Stimulated activated memory B cell treated with anti-CD40 and anti-IgM and Interleukin-4, amounts not matched to agents 10 μg/mL and 1 μg/mL and 100 μg/mL, for 72 hours (primary cell): ENCODE measurements at regions not wholly inside any gene's neighbourhood (a gene's known extent, or its start where the extent isn't known, plus 50 kb on each side); places are given as distances from the start of the nearest gene placed in this dataset.
"Not testable (repeated sequence)": the region's sequence is repeated elsewhere in the genome, so short reads cannot be mapped to it uniquely, and the experiment has no call there.

Source experiments
- ATAC-seq: fragments of 150-1000 bp; cut with Tn5 transposase; 2 replicates; pipeline ENCODE4 v1.10.0; 2021
- H3K27ac Mint-ChIP-seq: one replicate; pipeline ENCODE4 v1.8.0; 2022; ENCODE audit warnings: mild to moderate bottlenecking, mixed read lengths
- H3K27me3 Mint-ChIP-seq: one replicate; pipeline ENCODE4 v1.8.0; 2022; ENCODE audit warnings: mixed read lengths
- H3K36me3 Mint-ChIP-seq: one replicate; pipeline ENCODE4 v1.8.0; 2022; ENCODE audit warnings: mixed read lengths
- H3K4me1 Mint-ChIP-seq: one replicate; pipeline ENCODE4 v1.8.0; 2022; ENCODE audit warnings: mixed read lengths
- H3K4me3 Mint-ChIP-seq: one replicate; pipeline ENCODE4 v1.8.0; 2022; ENCODE audit warnings: mild to moderate bottlenecking, moderate library complexity, mixed read lengths
- H3K9me3 Mint-ChIP-seq: one replicate; pipeline ENCODE4 v1.8.0; 2022; ENCODE audit warnings: mixed read lengths

DNA sequence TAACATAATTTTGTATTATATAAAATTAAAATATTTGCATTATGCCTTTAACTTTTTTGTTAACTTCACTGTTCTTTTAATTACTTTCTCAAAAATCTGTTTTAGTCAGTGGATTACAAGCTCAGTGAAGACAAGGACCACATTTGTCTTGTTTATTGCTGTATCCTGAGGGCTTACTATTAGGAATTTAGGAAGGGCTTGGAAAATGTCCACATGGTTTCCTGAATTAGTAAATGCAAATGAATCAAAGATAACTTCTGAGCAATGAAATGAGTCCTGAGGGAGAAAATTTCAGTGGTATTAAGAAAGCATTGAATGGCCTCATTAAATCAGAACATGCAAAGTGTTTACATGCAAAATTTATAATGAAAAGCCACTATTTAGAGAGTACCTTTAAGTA is 1293.2 kb upstream of the GOT2 start:
- Mint-ChIP-seq H3K4me3 (no peak overlapping the region), H3K9me3 (no peaks in the 10 kb centered on the region), H3K27me3 (no peaks in the 10 kb centered on the region), H3K27ac (no peak overlapping the region), H3K36me3 (no peaks in the 10 kb centered on the region), H3K4me1 (no peaks in the 10 kb centered on the region)
- no peak for ATAC-seq

DNA sequence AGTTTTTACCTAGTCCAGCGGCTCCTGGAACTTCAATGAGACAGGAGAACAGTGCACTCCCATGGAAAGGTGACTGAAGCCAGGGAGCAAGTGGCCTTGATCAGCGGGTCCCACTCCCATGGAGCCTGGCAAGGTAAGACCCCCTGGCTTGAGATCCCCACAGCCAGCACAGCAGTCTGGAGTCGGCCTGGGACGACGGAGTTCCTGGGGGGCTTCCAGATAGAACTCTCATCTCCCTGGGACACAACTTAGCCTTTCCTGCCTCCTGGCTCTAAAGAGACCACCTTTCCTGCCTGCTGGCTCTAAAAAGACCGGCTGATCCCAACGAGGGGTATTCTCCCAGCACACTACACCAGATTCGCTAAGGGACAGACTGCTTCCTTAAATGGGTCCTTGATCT is 1279.0 kb upstream of the GOT2 start:
- Mint-ChIP-seq H3K36me3 (no peaks in the 10 kb centered on the region), H3K27ac (no peak overlapping the region), H3K4me3 (no peak overlapping the region), H3K27me3 (no peaks in the 10 kb centered on the region), H3K4me1 (no peaks in the 10 kb centered on the region), H3K9me3 (peaks cover 16% of the 10 kb centered on the region)
- ATAC-seq = no peak

DNA sequence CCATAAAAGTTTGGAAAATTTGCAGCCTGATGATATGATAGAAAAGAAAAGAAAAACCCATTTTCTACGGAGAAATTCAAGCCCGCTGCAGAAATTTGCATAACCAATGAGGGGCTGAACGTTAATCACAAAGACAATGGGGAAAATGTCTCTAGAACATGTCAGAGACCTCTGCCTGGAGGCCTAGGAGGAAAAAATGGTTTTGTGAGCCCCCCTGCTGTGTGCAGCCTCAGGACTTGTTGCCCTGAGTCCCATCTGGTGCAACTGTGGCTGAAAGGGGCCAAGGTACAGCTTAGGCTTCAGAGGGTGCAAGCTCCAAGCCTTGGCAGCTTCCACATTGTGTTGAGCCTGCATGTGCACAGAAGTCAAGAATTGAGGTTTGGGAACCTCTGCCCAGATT is 1267.4 kb upstream of the GOT2 start:
- no peak overlapping the region for H3K27ac Mint-ChIP-seq
- H3K27me3 Mint-ChIP-seq = no peaks in the 10 kb centered on the region
- H3K9me3 Mint-ChIP-seq = peaks cover 14% of the 10 kb centered on the region
- ATAC-seq = no peak
- no peaks in the 10 kb centered on the region for H3K36me3 Mint-ChIP-seq
- no peaks in the 10 kb centered on the region for H3K4me1 Mint-ChIP-seq
- H3K4me3 Mint-ChIP-seq = no peak overlapping the region

DNA sequence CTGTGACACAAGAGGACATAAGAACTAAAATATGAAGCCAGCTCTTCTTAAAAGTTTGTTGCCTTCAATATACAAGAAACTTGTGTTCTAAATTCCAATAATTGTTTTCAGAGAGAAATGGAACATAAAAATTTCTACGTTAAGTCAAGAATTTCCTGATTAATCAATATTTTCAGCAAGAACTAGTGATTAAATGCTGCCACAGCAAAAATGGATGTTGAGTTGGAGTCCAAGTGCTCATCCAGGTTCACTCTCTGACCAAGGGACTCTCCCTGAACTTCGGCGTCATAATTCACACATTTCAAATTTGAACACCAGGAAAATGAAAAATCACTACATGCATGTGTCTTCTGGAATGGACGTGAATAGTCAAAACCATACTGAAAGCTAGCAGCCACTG is 1263.6 kb upstream of the GOT2 start:
- Mint-ChIP-seq H3K4me3 (no peak overlapping the region), H3K9me3 (peaks cover 17% of the 10 kb centered on the region), H3K36me3 (no peaks in the 10 kb centered on the region), H3K27me3 (no peaks in the 10 kb centered on the region), H3K27ac (no peak overlapping the region), H3K4me1 (no peaks in the 10 kb centered on the region)
- ATAC-seq = no peak

DNA sequence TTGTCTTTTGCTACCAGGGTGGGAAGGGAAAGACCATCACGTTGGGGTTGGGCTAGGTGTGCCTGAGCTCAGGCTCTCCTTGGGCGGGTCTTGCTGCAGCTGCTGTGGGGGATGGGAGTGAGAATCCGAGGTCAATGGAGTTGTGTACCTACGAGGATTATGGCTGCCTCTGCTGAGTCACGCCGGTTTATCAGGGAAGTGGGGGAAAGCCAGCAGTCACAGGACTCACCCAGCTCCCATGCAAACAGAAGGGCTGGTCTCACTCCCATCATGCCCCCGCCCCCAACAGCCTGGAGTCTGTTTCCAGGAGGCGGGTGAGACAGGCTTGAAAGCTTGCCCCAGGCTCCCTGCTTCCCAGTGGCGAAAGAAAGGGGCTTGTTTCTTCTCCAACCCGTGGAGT is 1259.0 kb upstream of the GOT2 start:
- Mint-ChIP-seq H3K9me3 (peaks cover 22% of the 10 kb centered on the region), H3K4me1 (no peaks in the 10 kb centered on the region)

DNA sequence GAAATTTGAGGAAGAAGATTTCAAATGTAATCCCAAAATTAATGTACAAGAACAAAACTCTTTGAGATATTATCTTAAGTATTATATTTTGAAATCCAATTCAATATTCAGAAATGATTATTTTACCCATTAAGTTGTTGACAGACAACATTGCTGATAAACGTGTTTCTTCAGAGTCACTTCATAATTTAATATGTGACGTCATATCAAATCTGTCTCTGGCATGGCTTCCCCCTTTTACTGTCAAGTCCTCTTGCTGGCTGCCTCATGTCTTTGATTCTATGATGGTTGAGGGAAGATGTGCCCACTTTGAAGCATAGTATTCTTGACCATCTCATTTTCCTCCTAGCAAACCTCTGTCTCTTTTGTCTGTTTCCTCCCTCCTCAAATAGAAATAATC is 1257.1 kb upstream of the GOT2 start:
- no peak for ATAC-seq
- Mint-ChIP-seq H3K36me3 (no peaks in the 10 kb centered on the region), H3K9me3 (peaks cover 21% of the 10 kb centered on the region), H3K27ac (no peak overlapping the region), H3K4me3 (no peak overlapping the region), H3K4me1 (no peaks in the 10 kb centered on the region), H3K27me3 (no peaks in the 10 kb centered on the region)

More for the DNA sequence above, 1259.0 kb upstream of the GOT2 start:
- Mint-ChIP-seq H3K4me3 (no peak overlapping the region), H3K27ac (no peak overlapping the region), H3K36me3 (no peaks in the 10 kb centered on the region), H3K27me3 (no peaks in the 10 kb centered on the region)
- ATAC-seq = no peak

DNA sequence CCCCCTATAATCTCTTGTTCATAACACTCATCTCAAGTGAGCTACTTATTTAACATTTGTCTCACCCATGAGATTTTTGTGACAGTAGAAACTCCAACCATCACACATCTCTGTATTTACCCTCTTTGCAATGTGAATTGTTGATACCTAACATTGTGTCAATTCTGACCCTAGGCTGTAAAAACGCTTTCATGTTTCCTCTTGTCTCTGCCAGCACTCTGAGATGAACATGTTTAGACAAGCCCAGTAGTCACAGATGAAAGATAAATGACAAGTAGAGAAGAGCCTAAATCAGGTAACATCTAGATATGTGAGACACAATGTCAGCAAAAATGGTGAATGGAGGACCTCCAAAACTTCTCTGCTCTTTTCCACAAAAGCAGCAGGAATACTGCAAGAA is 1254.5 kb upstream of the GOT2 start:
- ATAC-seq = no peak
- H3K9me3 Mint-ChIP-seq = peaks cover 28% of the 10 kb centered on the region
- no peak overlapping the region for H3K4me3 Mint-ChIP-seq
- H3K27me3 Mint-ChIP-seq = no peaks in the 10 kb centered on the region
- no peaks in the 10 kb centered on the region for H3K36me3 Mint-ChIP-seq
- no peaks in the 10 kb centered on the region for H3K4me1 Mint-ChIP-seq
- no peak overlapping the region for H3K27ac Mint-ChIP-seq

DNA sequence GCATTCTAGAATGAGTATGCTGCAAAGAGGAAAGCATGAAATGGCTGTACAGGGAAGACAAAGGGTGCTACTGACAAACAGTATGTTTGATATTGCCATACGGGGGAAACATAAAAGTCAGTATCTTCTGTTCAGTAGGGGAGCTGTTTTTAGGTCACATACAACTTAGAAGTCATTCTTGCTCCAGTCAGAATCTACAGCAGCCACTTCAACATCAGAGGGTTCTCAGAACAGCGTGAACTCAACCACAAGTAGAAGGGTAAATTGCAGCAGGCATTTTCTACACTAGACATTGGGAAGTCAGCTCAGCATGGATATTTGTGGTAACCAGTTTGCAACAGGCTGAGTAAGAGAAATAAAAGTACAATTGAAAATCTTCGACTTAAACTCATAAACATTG is 1241.8 kb upstream of the GOT2 start:
- H3K9me3 Mint-ChIP-seq = peaks cover 5% of the 10 kb centered on the region

DNA sequence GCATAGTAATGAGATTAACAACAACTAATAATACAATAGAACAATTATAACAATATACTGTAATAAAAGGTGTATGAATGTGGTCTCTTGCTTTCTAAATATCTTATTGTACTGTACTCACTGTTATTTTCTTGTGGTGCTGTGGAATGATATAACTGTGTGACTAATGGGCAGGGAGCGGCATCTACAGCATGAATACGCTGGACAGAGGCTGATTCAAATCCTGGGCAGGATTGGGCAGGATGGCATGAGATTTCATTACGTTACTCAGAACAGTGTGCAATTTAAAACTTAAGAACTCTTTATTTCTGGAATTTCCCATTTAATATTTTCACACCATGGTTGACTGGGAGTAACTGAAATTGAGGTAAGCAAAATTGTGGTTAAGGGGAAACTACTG is 1239.8 kb upstream of the GOT2 start:
- Mint-ChIP-seq H3K36me3 (no peaks in the 10 kb centered on the region), H3K4me3 (no peak overlapping the region), H3K27ac (no peak overlapping the region), H3K27me3 (no peaks in the 10 kb centered on the region), H3K9me3 (peaks cover 5% of the 10 kb centered on the region), H3K4me1 (no peaks in the 10 kb centered on the region)
- ATAC-seq = no peak

More for the DNA sequence above, 1241.8 kb upstream of the GOT2 start:
- Mint-ChIP-seq H3K4me1 (no peaks in the 10 kb centered on the region), H3K36me3 (no peaks in the 10 kb centered on the region), H3K27me3 (no peaks in the 10 kb centered on the region), H3K4me3 (no peak overlapping the region), H3K27ac (no peak overlapping the region)
- no peak for ATAC-seq

DNA sequence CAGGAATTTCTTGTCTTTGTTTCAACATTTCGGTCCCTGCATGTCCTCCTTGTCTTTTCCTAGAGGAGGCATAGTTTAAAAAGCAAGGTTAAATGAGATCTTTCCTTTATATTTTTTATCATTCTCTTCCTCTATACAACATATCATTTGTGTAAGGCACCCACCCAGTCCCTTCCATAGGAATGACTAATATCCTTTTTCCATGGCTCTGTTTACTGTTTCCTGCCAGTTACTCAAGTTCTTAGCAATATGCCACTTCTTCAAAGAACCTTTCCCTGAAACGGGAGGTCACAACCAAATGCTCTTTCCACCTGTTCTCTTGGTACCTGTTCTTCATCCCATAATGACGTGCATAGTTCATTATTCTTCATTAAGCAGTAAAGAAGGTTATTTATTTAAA is 1237.1 kb upstream of the GOT2 start:
- Mint-ChIP-seq H3K27ac (no peak overlapping the region), H3K4me1 (no peaks in the 10 kb centered on the region), H3K27me3 (no peaks in the 10 kb centered on the region), H3K36me3 (no peaks in the 10 kb centered on the region), H3K9me3 (peaks cover 2% of the 10 kb centered on the region), H3K4me3 (no peak overlapping the region)
- no peak for ATAC-seq

DNA sequence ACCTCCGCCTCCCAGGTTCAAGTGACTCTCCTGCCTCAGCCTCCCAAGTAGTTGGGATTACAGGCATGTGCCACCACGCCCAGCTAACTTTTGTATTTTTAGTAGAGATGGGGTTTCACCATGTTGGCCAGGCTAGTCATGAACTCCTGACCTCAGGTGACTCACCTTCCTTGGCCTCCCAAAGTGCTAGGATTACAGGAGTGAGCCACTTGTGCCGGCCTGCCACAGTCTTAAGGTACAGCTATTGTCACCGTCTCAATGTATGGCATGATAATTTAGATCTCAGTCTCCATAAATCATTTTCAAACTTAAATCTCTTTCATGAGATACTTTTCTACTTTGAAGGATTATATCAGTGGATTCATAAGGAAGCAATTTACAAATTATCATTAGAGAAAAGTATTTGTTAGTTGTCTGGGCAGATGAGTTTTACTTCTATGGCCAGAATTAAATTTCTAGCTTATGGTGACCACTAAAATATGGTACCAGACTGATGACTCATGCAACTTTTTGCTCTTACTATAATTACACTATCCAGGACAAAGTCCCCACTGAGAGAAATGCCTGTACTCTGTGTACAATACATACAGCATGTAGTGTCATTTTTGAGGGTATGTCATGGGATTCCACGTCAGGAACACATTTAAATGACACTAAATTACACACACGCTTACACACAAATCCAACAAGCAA is 1230.3 kb upstream of the GOT2 start:
- Mint-ChIP-seq H3K27ac (no peak overlapping the region), H3K4me1 (no peaks in the 10 kb centered on the region), H3K9me3 (peaks cover 6% of the 10 kb centered on the region), H3K27me3 (no peaks in the 10 kb centered on the region), H3K36me3 (no peaks in the 10 kb centered on the region), H3K4me3 (no peak overlapping the region)
- ATAC-seq = no peak

DNA sequence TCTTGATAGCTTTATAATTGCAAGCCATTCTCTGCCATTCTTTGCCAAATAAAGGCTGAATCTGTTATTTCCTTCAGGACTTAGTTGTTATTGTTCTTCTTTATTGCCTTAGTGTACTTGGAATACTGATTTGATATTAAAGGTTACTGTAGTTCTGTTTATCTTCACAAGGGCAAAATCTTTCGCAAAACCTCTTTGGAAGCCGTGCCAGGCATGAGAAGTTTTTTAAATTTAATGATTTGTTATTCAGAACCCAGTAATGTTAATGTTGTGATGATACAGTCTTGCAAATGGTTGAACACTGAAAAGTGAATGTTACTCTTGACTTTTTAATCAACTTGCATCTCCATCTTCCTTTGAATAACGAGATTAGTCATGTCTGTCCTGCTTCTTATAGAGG is 1225.2 kb upstream of the GOT2 start:
- H3K4me3 Mint-ChIP-seq = no peak overlapping the region
- no peaks in the 10 kb centered on the region for H3K4me1 Mint-ChIP-seq
- H3K9me3 Mint-ChIP-seq = peaks cover 9% of the 10 kb centered on the region
- H3K36me3 Mint-ChIP-seq = no peaks in the 10 kb centered on the region
- H3K27me3 Mint-ChIP-seq = no peaks in the 10 kb centered on the region
- no peak overlapping the region for H3K27ac Mint-ChIP-seq
- ATAC-seq = no peak

DNA sequence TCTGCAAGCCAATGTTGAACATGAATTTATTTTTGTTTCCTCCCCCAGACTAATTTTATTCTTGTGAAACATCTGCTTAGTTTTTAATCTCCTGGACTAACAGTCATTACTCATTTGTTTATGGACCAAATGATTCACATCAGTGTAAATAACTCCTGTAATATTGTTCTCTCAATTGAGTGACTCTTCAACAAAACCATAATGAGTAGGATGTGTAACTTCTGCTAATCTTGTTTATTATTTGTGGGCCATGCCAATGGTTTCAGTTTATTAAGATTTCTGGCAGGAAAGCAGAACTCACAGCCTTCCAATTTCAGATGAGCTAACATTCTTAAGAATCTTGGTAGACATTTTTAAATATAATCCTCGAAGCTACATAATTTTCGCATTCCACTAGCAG is 1216.3 kb upstream of the GOT2 start:
- peaks cover 7% of the 10 kb centered on the region for H3K9me3 Mint-ChIP-seq
- no peak overlapping the region for H3K4me3 Mint-ChIP-seq
- H3K4me1 Mint-ChIP-seq = no peaks in the 10 kb centered on the region
- no peak overlapping the region for H3K27ac Mint-ChIP-seq
- no peaks in the 10 kb centered on the region for H3K36me3 Mint-ChIP-seq
- H3K27me3 Mint-ChIP-seq = no peaks in the 10 kb centered on the region
- no peak for ATAC-seq

DNA sequence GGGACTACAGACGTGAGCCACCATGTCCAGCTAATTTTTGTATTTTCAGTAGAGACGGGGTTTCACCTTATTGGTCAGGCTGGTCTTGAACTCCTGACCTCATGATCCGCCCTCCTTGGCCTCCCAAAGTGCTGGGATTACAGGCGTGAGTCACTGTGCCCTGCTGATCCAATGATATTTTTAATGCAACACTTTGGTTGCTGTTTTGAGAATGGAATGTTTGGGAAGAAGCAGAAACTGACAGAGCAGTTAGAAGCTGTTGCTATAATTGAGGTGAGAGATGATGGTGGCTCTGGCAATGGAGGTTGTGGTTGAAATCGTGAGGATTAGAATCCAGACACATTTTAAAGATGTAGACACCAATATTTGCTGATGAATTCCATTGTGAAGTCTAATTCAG is 1209.9 kb upstream of the GOT2 start:
- H3K4me1 Mint-ChIP-seq, H3K27me3 Mint-ChIP-seq, H3K9me3 Mint-ChIP-seq, H3K4me3 Mint-ChIP-seq, H3K27ac Mint-ChIP-seq, ATAC-seq, H3K36me3 Mint-ChIP-seq: not testable (repeated sequence)

DNA sequence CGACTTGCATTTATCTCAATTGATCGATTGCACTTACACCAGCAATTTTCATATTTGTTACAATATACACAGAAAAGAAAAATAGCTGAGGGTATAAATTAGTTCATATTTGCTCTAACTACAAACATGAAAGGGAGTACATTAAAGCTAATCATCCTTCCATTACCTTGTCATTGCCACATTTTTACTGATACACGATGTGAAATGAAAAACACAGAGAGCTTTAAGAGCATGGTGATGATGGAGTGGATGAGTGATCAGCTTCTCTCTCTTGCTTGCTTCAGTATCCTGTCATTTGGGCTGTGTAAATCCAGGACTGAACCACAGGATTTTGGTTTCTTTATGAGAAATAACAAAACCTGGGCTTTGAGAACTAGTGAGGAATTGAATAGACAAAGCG is 1207.5 kb upstream of the GOT2 start:
- H3K4me3 Mint-ChIP-seq = no peak overlapping the region
- H3K27ac Mint-ChIP-seq = no peak overlapping the region
- ATAC-seq = no peak
- no peaks in the 10 kb centered on the region for H3K36me3 Mint-ChIP-seq
- H3K27me3 Mint-ChIP-seq = no peaks in the 10 kb centered on the region
- no peaks in the 10 kb centered on the region for H3K4me1 Mint-ChIP-seq
- no peaks in the 10 kb centered on the region for H3K9me3 Mint-ChIP-seq

DNA sequence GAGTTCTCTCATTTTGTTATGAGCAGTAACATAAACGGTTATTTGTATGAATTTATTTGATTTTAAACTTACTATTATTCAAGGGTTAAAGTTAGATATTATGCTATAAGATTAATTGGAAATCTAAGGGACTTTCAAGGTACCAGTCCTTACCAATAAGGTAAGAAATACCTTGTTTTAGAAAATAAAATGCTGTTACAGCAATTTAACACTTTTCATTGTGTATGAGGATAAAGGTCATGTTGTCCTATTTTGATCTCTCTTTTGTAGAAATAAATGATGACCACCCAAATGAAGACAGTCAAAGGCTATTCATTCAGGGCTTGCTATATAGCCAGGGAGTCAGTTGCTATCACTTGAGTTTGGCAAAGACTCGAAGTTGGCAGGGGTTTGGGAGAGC is 1185.9 kb upstream of the GOT2 start:
- no peaks in the 10 kb centered on the region for H3K36me3 Mint-ChIP-seq

DNA sequence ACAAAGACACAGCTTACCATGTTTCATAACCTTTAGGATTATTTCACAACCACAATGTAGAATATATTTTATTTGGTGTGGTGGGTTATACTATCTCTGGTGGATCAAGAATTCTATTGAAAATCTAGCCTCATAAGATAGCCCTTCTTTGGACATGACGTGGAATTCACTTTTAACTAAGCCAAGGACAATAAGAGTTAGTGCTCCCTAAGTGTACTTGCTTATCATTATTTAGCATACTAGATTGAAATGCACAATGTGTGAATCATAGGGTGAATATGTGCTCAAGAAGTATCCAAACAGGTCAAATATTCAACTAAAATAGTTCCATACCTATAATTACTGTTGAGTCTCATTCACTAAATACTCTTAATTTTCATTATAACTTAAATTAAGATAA is 1179.5 kb upstream of the GOT2 start:
- H3K36me3 Mint-ChIP-seq = no peaks in the 10 kb centered on the region
- H3K27me3 Mint-ChIP-seq = no peaks in the 10 kb centered on the region
- H3K4me3 Mint-ChIP-seq = no peak overlapping the region
- no peak for ATAC-seq
- H3K9me3 Mint-ChIP-seq = peaks cover 12% of the 10 kb centered on the region
- no peaks in the 10 kb centered on the region for H3K4me1 Mint-ChIP-seq
- no peak overlapping the region for H3K27ac Mint-ChIP-seq

More for the DNA sequence above, 1185.9 kb upstream of the GOT2 start:
- H3K9me3 Mint-ChIP-seq = peaks cover 7% of the 10 kb centered on the region
- no peak overlapping the region for H3K4me3 Mint-ChIP-seq
- H3K4me1 Mint-ChIP-seq = no peaks in the 10 kb centered on the region
- ATAC-seq = no peak
- no peaks in the 10 kb centered on the region for H3K27me3 Mint-ChIP-seq
- H3K27ac Mint-ChIP-seq = no peak overlapping the region
